Caco-2 (cell line): ENCODE measurements at regions not wholly inside any gene's neighbourhood (a gene's known extent, or its start where the extent isn't known, plus 50 kb on each side); places are given as distances from the start of the nearest gene placed in this dataset.

Experiments used
- BruUV-seq: library from RNA; stranded (reverse); fragments of 400-500 nt; replicated peaks from 2 replicates; lab custom pipeline; 2021; lab: Mats Ljungman, UMichigan
- CTCF ChIA-PET: fragments of 300-600 bp; sonication (Branson Sonifier 250); formaldehyde crosslinking; loops from one replicate; lab custom pipeline; 2022; ENCODE audit warnings: antibody characterized with exemption; lab: Charles Lee
- POLR2A ChIA-PET: fragments of 300-600 bp; sonication (Branson Sonifier 250); formaldehyde crosslinking; loops from one replicate; lab custom pipeline; 2022; ENCODE audit warnings: antibody characterized with exemption; lab: Charles Lee
- DNase-seq, 2 experiments: peaks; one replicate each; pipeline versions ENCODE4 v3.0.0 to v3.0.0-alpha.2; 2020 to 2022
- H3K27me3 ChIP-seq: replicated peaks from 2 replicates; pipeline ENCODE4 v1.6.0; 2011; ENCODE audit warnings: low read length; ENCODE audit not compliant: control insufficient read depth, insufficient read depth
- H3K36me3 ChIP-seq: 2 replicates; pipeline ENCODE4 v1.5.1; 2011; ENCODE audit warnings: low read length; ENCODE audit not compliant: control insufficient read depth, insufficient read depth
- H3K4me1 ChIP-seq: fragments of 250-450 bp; sonication (Bioruptor Pico); 2 replicates; pipeline ENCODE4 v1.5.1; 2020; ENCODE audit warnings: mild to moderate bottlenecking
- H3K4me3 ChIP-seq: 2 replicates; pipeline ENCODE4 v1.5.1; 2011; ENCODE audit warnings: low read depth, mild to moderate bottlenecking, control low read depth, low read length
- H3K9me3 ChIP-seq: fragments of 250-450 bp; sonication (Bioruptor Pico); 2 replicates; pipeline ENCODE4 v1.5.1; 2020; ENCODE audit warnings: mild to moderate bottlenecking, moderate library complexity
- H3K27ac Mint-ChIP-seq: one replicate; pipeline ENCODE4 v1.8.0; 2022; ENCODE audit warnings: mixed read lengths; ENCODE audit not compliant: unreplicated experiment
- H3K27me3 Mint-ChIP-seq: one replicate; pipeline ENCODE4 v1.8.0; 2022; ENCODE audit warnings: mixed read lengths; ENCODE audit not compliant: insufficient read depth, unreplicated experiment
- H3K36me3 Mint-ChIP-seq: one replicate; pipeline ENCODE4 v1.8.0; 2022; ENCODE audit warnings: mild to moderate bottlenecking, mixed read lengths; ENCODE audit not compliant: insufficient read depth, unreplicated experiment
- H3K4me1 Mint-ChIP-seq: one replicate; pipeline ENCODE4 v1.8.0; 2022; ENCODE audit warnings: low read depth, mixed read lengths; ENCODE audit not compliant: unreplicated experiment
- H3K4me3 Mint-ChIP-seq: one replicate; pipeline ENCODE4 v1.8.0; 2022; ENCODE audit warnings: mild to moderate bottlenecking, moderate library complexity, mixed read lengths; ENCODE audit not compliant: unreplicated experiment
- H3K9me3 Mint-ChIP-seq: one replicate; pipeline ENCODE4 v1.8.0; 2022; ENCODE audit warnings: mixed read lengths; ENCODE audit not compliant: unreplicated experiment
- CTCF ChIP-seq, 2 experiments: fragments of 200-600 bp in 1 of 2; IDR thresholded peaks; 1 replicate in 1 of 2; 2 replicates in 1 of 2; pipeline versions ENCODE4 v1.5.1 to v1.8.0; 2011 to 2022; ENCODE audit warnings: antibody characterized with exemption in 1 of 2, control low read depth in 1 of 2, inconsistent platforms in 1 of 2, low read depth in 1 of 2, low read length in 1 of 2, mild to moderate bottlenecking in 1 of 2, moderate library complexity in 1 of 2; ENCODE audit not compliant: insufficient read depth in 1 of 2, severe bottlenecking in 1 of 2, unreplicated experiment in 1 of 2
- intact Hi-C: fragments of 100-400 bp; cut with micrococcal nuclease; formaldehyde crosslinking; loops from one replicate; pipeline ENCODE4 v1.10.0; 2022; ENCODE audit not compliant: unreplicated experiment

- Mint-ChIP-seq H3K4me1 (no peaks in the 10 kb centered on the region), H3K4me3 (no peak overlapping the region), H3K36me3 (no peaks in the 10 kb centered on the region), H3K9me3 (peaks cover 7% of the 10 kb centered on the region), H3K27ac (no peak overlapping the region), H3K27me3 (no peaks in the 10 kb centered on the region)
- intact Hi-C loops: no loop called here
- Histone ChIP-seq H3K36me3 (no peaks in the 10 kb centered on the region), H3K9me3 (no peaks in the 10 kb centered on the region), H3K27me3 (no peaks in the 10 kb centered on the region), H3K4me3 (no peak overlapping the region), H3K4me1 (no peaks in the 10 kb centered on the region)
- no TSS peak for BruUV-seq
- ChIA-PET POLR2A (no interaction called here), CTCF (no interaction called here)
- DNase-seq: peak in 1 of 2 experiments; percentile 14
- TF ChIP-seq CTCF (IDR thresholded peaks at IDR 0.05; ENCODE audit: insufficient read depth in 1 of 2, low read depth in 1 of 2, low read length in 1 of 2, severe bottlenecking in 1 of 2, unreplicated experiment in 1 of 2): no peak
Measured at GRCh38 chr3:190252080-190252479, 70.2 kb downstream of the CLDN1 start.

GRCh38 chr3:190249414-190249813 is 72.8 kb downstream of the CLDN1 start:
- H3K36me3 Mint-ChIP-seq: no peaks in the 10 kb centered on the region
- no peak for TF ChIP-seq CTCF (IDR thresholded peaks at IDR 0.05; ENCODE audit: insufficient read depth in 1 of 2, low read depth in 1 of 2, low read length in 1 of 2, severe bottlenecking in 1 of 2, unreplicated experiment in 1 of 2)
- no peaks in the 10 kb centered on the region for H3K4me1 ChIP-seq
- H3K4me1 Mint-ChIP-seq: no peaks in the 10 kb centered on the region
- intact Hi-C loops: no loop called here
- CTCF ChIA-PET: interaction anchor here (0.6 kb wide), 1 partner anchor 64 kb away, joined by 3 read pairs; no protein-coding TSS in a partner anchor
- H3K27me3 Mint-ChIP-seq: no peaks in the 10 kb centered on the region
- no peak for DNase-seq
- BruUV-seq: no TSS peak
- H3K27ac Mint-ChIP-seq: no peak overlapping the region
- no peaks in the 10 kb centered on the region for H3K27me3 ChIP-seq
- H3K4me3 Mint-ChIP-seq: no peak overlapping the region
- H3K36me3 ChIP-seq: no peaks in the 10 kb centered on the region
- POLR2A ChIA-PET: no interaction called here
- peaks cover 7% of the 10 kb centered on the region for H3K9me3 ChIP-seq
- H3K4me3 ChIP-seq: no peak overlapping the region
- peaks cover 26% of the 10 kb centered on the region for H3K9me3 Mint-ChIP-seq

- H3K9me3 Mint-ChIP-seq: peaks cover 42% of the 10 kb centered on the region
Measured at GRCh38 chr3:190242147-190242546, 80.1 kb downstream of the CLDN1 start.

More at GRCh38 chr3:190242147-190242546, 80.1 kb downstream of the CLDN1 start:
- intact Hi-C loops: no loop called here
- CTCF ChIA-PET: no interaction called here
- Histone ChIP-seq H3K9me3 (peaks cover 16% of the 10 kb centered on the region), H3K27me3 (no peaks in the 10 kb centered on the region), H3K4me1 (no peaks in the 10 kb centered on the region), H3K36me3 (no peaks in the 10 kb centered on the region), H3K4me3 (no peak overlapping the region)
- POLR2A ChIA-PET: no interaction called here
- no peak overlapping the region for H3K27ac Mint-ChIP-seq
- H3K27me3 Mint-ChIP-seq: no peaks in the 10 kb centered on the region
- H3K4me1 Mint-ChIP-seq: no peaks in the 10 kb centered on the region
- no peak overlapping the region for H3K4me3 Mint-ChIP-seq
- DNase-seq: no peak
- BruUV-seq: no TSS peak
- H3K36me3 Mint-ChIP-seq: no peaks in the 10 kb centered on the region
- TF ChIP-seq CTCF (IDR thresholded peaks at IDR 0.05; ENCODE audit: insufficient read depth in 1 of 2, low read depth in 1 of 2, low read length in 1 of 2, severe bottlenecking in 1 of 2, unreplicated experiment in 1 of 2): no peak
